Astrocyte (in vitro differentiated cells and primary cell): ENCODE measurements at regions not wholly inside any gene's neighbourhood (a gene's known extent, or its start where the extent isn't known, plus 50 kb on each side); places are given as distances from the start of the nearest gene placed in this dataset.

Source experiments
- DNase-seq: peaks from one replicate; pipeline ENCODE4 v3.0.0-alpha.2; 2010; ENCODE audit warnings: low read depth
- FAIRE-seq: peaks from 2 replicates; lab custom pipeline; 2011; peaks lifted over from hg19 to GRCh38; lab: Jason Lieb, UNC
- H2AFZ ChIP-seq: 2 replicates; pipeline ENCODE4 v1.6.0; 2012; ENCODE audit warnings: low read depth, low read length, inconsistent platforms
- H3K27ac ChIP-seq: 2 replicates; pipeline ENCODE4 v1.5.1; 2011; ENCODE audit warnings: low read depth, low read length, inconsistent platforms
- H3K27me3 ChIP-seq: 2 replicates; pipeline ENCODE4 v1.6.0; 2011; ENCODE audit warnings: low read length, inconsistent platforms; ENCODE audit not compliant: insufficient read depth
- H3K36me3 ChIP-seq: 2 replicates; pipeline ENCODE4 v1.5.1; 2011; ENCODE audit warnings: low read length, inconsistent platforms; ENCODE audit not compliant: insufficient read depth
- H3K4me1 ChIP-seq: 2 replicates; pipeline ENCODE4 v1.5.1; 2011; ENCODE audit warnings: low read length, inconsistent platforms; ENCODE audit not compliant: insufficient read depth
- H3K4me2 ChIP-seq: 2 replicates; pipeline ENCODE4 v1.6.0; 2012; ENCODE audit warnings: low read length, inconsistent platforms
- H3K4me3 ChIP-seq: 2 replicates; pipeline ENCODE4 v1.5.1; 2011; ENCODE audit warnings: low read depth, mild to moderate bottlenecking, low read length, inconsistent platforms; ENCODE audit not compliant: insufficient read depth
- H3K79me2 ChIP-seq: 2 replicates; pipeline ENCODE4 v1.6.0; 2012; ENCODE audit warnings: mild to moderate bottlenecking, low read length, inconsistent platforms; ENCODE audit not compliant: insufficient read depth
- H3K9ac ChIP-seq: 2 replicates; pipeline ENCODE4 v1.6.0; 2012; ENCODE audit warnings: mild to moderate bottlenecking, low read length, inconsistent platforms
- H3K9me3 ChIP-seq: 2 replicates; pipeline ENCODE4 v1.5.1; 2012; ENCODE audit warnings: low read depth, mild to moderate bottlenecking, low read length, inconsistent platforms; ENCODE audit not compliant: insufficient read depth
- H4K20me1 ChIP-seq: 2 replicates; pipeline ENCODE4 v1.6.0; 2012; ENCODE audit warnings: low read length, inconsistent platforms; ENCODE audit not compliant: insufficient read depth
- H3K27ac Mint-ChIP-seq: one replicate; pipeline ENCODE4 v1.8.0; 2021; ENCODE audit warnings: mild to moderate bottlenecking, mixed read lengths; ENCODE audit not compliant: unreplicated experiment
- H3K27me3 Mint-ChIP-seq: one replicate; pipeline ENCODE4 v1.8.0; 2021; ENCODE audit warnings: low read depth, mixed read lengths; ENCODE audit not compliant: unreplicated experiment
- H3K36me3 Mint-ChIP-seq: one replicate; pipeline ENCODE4 v1.8.0; 2021; ENCODE audit warnings: low read depth, mixed read lengths; ENCODE audit not compliant: unreplicated experiment
- H3K4me1 Mint-ChIP-seq: one replicate; pipeline ENCODE4 v1.8.0; 2021; ENCODE audit warnings: low read depth, mixed read lengths; ENCODE audit not compliant: unreplicated experiment
- H3K4me3 Mint-ChIP-seq: one replicate; pipeline ENCODE4 v1.8.0; 2021; ENCODE audit warnings: mild to moderate bottlenecking, moderate library complexity, mixed read lengths; ENCODE audit not compliant: unreplicated experiment
- H3K9me3 Mint-ChIP-seq: one replicate; pipeline ENCODE4 v1.8.0; 2021; ENCODE audit warnings: mild to moderate bottlenecking, mixed read lengths; ENCODE audit not compliant: unreplicated experiment
- EZH2 ChIP-seq: IDR thresholded peaks from 2 replicates; pipeline ENCODE4 v1.6.1; 2012; ENCODE audit warnings: mild to moderate bottlenecking, low read length, inconsistent platforms; ENCODE audit not compliant: insufficient read depth
- TF ChIP-seq, protein P1 (sequence below): IDR thresholded peaks from 2 replicates; pipeline ENCODE4 v1.5.1; 2011; ENCODE audit warnings: low read depth, mild to moderate bottlenecking, inconsistent platforms, low read length, moderate library complexity; ENCODE audit not compliant: insufficient read depth

DNA sequence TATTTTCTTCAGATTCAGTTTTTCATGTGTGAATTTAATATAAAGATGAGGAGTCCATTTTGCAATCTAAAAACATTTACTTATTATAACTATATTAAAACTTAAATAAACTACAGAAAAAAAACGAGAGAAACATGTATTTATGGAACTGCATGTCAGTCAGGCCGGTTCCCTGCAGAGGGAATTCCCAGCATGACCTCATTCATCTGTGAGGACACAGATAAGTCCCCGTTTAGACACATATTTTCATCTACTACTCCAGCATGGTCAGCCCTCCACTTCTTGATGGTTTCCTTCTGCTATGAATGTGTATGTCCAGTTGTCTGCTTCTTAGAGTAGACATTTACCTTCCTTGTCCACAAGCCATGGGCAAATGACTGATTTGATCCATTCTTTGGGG lies 339.1 kb downstream of the SEMA3D start:
- Mint-ChIP-seq H3K36me3 (no peaks in the 10 kb centered on the region), H3K27me3 (no peaks in the 10 kb centered on the region), H3K4me1 (no peaks in the 10 kb centered on the region), H3K9me3 (peaks cover 2% of the 10 kb centered on the region), H3K27ac (no peak overlapping the region), H3K4me3 (no peak overlapping the region)
- no peak for FAIRE-seq
- Histone ChIP-seq H3K4me1 (no peaks in the 10 kb centered on the region), H2AFZ (no peak overlapping the region), H3K4me3 (no peak overlapping the region), H3K79me2 (no peaks in the 10 kb centered on the region), H3K27ac (no peak overlapping the region), H3K27me3 (no peaks in the 10 kb centered on the region), H3K9me3 (no peaks in the 10 kb centered on the region), H4K20me1 (no peaks in the 10 kb centered on the region), H3K36me3 (no peaks in the 10 kb centered on the region), H3K4me2 (no peak overlapping the region), H3K9ac (no peak overlapping the region)
- no peak for DNase-seq
- no peak for TF ChIP-seq EZH2
- TF ChIP-seq, protein P1, sequence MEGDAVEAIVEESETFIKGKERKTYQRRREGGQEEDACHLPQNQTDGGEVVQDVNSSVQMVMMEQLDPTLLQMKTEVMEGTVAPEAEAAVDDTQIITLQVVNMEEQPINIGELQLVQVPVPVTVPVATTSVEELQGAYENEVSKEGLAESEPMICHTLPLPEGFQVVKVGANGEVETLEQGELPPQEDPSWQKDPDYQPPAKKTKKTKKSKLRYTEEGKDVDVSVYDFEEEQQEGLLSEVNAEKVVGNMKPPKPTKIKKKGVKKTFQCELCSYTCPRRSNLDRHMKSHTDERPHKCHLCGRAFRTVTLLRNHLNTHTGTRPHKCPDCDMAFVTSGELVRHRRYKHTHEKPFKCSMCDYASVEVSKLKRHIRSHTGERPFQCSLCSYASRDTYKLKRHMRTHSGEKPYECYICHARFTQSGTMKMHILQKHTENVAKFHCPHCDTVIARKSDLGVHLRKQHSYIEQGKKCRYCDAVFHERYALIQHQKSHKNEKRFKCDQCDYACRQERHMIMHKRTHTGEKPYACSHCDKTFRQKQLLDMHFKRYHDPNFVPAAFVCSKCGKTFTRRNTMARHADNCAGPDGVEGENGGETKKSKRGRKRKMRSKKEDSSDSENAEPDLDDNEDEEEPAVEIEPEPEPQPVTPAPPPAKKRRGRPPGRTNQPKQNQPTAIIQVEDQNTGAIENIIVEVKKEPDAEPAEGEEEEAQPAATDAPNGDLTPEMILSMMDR, result no peak

DNA sequence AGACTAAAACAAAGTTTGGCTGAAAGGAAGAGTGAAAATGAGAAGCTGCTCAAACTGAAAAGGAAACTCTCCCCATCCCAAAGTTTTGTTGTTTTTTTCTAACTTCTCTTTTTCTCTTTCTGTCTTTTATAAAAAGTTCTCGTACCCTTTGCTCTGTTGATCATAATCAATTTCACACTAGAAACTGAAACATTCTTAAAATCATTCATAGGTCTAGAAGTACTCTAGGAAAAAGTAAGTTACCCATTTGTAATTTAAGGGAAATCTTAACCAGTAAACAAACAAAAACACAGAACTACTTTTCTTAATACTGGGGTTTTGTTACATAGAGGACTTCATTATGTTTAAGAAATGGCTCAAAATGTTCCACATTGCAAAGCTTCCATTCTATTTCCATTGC lies 339.8 kb downstream of the SEMA3D start:
- FAIRE-seq, result no peak

DNA sequence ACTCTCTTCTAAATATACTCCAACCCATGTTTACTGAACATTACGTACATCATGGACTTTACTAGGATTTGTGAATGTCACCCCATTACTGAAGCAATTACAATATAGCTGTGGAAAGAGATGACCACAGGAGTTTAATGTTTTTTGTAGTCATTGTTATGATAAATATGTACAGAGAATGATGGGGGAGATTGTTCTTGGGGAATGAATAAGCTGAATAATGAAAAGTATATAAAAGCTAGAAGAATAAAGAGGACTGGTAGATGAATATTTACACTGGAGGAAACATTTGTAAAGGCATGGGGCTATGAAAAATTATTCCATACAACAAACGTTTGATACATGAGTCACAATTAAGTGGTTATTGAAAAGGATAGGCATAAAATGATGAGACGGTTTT lies 340.9 kb downstream of the SEMA3D start:
- DNase-seq (no peak), FAIRE-seq (peak; percentile 20)
- Histone ChIP-seq H3K4me1 (no peaks in the 10 kb centered on the region), H3K79me2 (no peaks in the 10 kb centered on the region), H4K20me1 (no peaks in the 10 kb centered on the region), H3K36me3 (no peaks in the 10 kb centered on the region), H3K4me2 (no peak overlapping the region), H3K27me3 (no peaks in the 10 kb centered on the region), H2AFZ (no peak overlapping the region), H3K9me3 (no peaks in the 10 kb centered on the region), H3K4me3 (no peak overlapping the region), H3K27ac (no peak overlapping the region), H3K9ac (no peak overlapping the region)
- H3K4me3 Mint-ChIP-seq, result no peak overlapping the region
- no peaks in the 10 kb centered on the region for H3K4me1 Mint-ChIP-seq
- TF ChIP-seq, protein P1, result no peak
- TF ChIP-seq EZH2, result no peak
- no peak overlapping the region for H3K27ac Mint-ChIP-seq
- H3K27me3 Mint-ChIP-seq, result no peaks in the 10 kb centered on the region
- H3K9me3 Mint-ChIP-seq, result peaks cover 2% of the 10 kb centered on the region
- H3K36me3 Mint-ChIP-seq, result no peaks in the 10 kb centered on the region

More for the DNA sequence above, 339.8 kb downstream of the SEMA3D start:
- Histone ChIP-seq H3K27me3 (no peaks in the 10 kb centered on the region), H3K79me2 (no peaks in the 10 kb centered on the region), H3K4me2 (no peak overlapping the region), H2AFZ (no peak overlapping the region), H3K4me1 (no peaks in the 10 kb centered on the region), H3K9ac (no peak overlapping the region), H3K4me3 (no peak overlapping the region), H3K9me3 (no peaks in the 10 kb centered on the region), H3K36me3 (no peaks in the 10 kb centered on the region), H3K27ac (no peak overlapping the region), H4K20me1 (no peaks in the 10 kb centered on the region)
- no peak for TF ChIP-seq EZH2
- TF ChIP-seq, protein P1, result no peak
- H3K27ac Mint-ChIP-seq, result no peak overlapping the region
- no peaks in the 10 kb centered on the region for H3K4me1 Mint-ChIP-seq
- H3K4me3 Mint-ChIP-seq, result no peak overlapping the region
- DNase-seq, result no peak
- peaks cover 2% of the 10 kb centered on the region for H3K9me3 Mint-ChIP-seq
- no peaks in the 10 kb centered on the region for H3K36me3 Mint-ChIP-seq
- no peaks in the 10 kb centered on the region for H3K27me3 Mint-ChIP-seq
